ENCODE measurements at regions not wholly inside any gene's neighbourhood (a gene's known extent, or its start where the extent isn't known, plus 50 kb on each side); places are given as distances from the start of the nearest gene placed in this dataset.

- TF ChIP-seq, protein P1, sequence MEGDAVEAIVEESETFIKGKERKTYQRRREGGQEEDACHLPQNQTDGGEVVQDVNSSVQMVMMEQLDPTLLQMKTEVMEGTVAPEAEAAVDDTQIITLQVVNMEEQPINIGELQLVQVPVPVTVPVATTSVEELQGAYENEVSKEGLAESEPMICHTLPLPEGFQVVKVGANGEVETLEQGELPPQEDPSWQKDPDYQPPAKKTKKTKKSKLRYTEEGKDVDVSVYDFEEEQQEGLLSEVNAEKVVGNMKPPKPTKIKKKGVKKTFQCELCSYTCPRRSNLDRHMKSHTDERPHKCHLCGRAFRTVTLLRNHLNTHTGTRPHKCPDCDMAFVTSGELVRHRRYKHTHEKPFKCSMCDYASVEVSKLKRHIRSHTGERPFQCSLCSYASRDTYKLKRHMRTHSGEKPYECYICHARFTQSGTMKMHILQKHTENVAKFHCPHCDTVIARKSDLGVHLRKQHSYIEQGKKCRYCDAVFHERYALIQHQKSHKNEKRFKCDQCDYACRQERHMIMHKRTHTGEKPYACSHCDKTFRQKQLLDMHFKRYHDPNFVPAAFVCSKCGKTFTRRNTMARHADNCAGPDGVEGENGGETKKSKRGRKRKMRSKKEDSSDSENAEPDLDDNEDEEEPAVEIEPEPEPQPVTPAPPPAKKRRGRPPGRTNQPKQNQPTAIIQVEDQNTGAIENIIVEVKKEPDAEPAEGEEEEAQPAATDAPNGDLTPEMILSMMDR (conservative IDR thresholded peaks at IDR 0.05; ENCODE audit: low read depth, low read length): peak; percentile 49
- DNase-seq (ENCODE audit: low read depth): no peak
- H3K4me3 ChIP-seq (ENCODE audit: low read length): no peak overlapping the region
Measured at GRCh38 chr4:100935090-100935489, 412.2 kb downstream of the PPP3CA start.

DNA sequence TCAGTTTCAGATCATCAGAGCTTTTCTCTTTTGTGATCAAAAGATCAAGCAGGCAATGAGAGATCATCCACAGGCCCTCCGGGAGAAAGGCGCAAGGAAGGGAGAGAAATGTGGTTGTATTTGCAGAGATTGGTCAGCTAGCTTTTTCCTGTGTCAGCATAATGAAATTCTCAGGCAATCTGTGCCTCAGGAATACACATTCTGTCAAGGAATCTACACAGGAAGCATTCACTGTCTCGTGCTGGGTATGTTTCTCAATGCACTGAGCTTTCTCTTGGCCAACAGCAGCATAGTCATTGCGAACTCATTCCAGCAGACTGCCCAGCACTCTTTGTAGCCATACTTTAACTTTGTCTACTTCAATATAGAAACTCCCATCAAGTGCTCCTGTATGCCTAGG lies 413.7 kb downstream of the PPP3CA start:
- no peak overlapping the region for H3K4me3 ChIP-seq (ENCODE audit: low read length)
- TF ChIP-seq, protein P1 (conservative IDR thresholded peaks at IDR 0.05; ENCODE audit: low read depth, low read length): no peak
- no peak for DNase-seq (ENCODE audit: low read depth)

DNA sequence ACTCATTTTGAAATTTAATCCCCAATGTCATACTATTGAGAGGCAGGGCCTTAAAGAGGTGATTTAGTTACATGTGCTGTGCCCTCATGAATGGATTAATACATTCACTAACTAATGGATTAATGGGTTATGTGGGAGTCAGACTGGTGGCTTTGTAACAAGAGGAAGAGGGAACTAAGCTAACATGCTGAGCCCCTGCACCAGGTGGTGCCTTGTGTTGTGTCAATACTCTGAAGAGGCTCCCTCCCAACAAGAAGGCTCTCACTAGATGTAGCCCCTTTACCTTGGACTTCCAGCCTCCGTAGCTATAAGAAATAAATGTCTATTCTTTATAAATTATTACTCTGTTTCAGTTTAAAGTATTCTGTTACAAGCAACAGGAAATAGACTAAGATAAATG lies 411.9 kb upstream of the EMCN start:
- TF ChIP-seq, protein P1 (conservative IDR thresholded peaks at IDR 0.05; ENCODE audit: low read depth, low read length): no peak
- no peak for DNase-seq (ENCODE audit: low read depth)
- H3K4me3 ChIP-seq (ENCODE audit: low read length): no peak overlapping the region

DNA sequence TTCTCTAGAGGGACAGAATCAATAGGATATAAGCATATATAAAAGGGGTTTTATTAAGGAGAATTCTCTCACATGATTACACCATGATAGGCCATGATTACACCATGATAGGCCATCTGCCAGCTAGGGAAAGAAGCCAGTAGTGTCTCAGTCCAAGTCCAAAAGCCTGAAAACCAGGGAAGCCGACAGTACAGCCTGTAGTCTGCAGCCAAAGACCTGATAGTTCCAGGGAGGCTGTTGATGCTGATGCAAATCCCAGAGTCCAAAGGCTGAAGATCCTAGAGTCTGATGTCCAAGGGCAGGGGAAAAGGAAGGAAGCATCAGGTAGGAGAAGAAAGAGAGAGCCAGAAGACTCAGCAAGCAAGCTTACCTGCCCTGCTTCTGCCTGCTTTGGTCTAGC lies 411.3 kb upstream of the EMCN start:
- H3K4me3 ChIP-seq (ENCODE audit: low read length): no peak overlapping the region
- DNase-seq (ENCODE audit: low read depth): no peak
- TF ChIP-seq, protein P1 (conservative IDR thresholded peaks at IDR 0.05; ENCODE audit: low read depth, low read length): no peak

GRCh38 chr4:100926039-100926717 lies 408.4 kb upstream of the EMCN start:
- TF ChIP-seq, protein P1 (conservative IDR thresholded peaks at IDR 0.05; ENCODE audit: low read depth, low read length): no peak
- no peak overlapping the region for H3K4me3 ChIP-seq (ENCODE audit: low read length)
- no peak for DNase-seq (ENCODE audit: low read depth)

DNA sequence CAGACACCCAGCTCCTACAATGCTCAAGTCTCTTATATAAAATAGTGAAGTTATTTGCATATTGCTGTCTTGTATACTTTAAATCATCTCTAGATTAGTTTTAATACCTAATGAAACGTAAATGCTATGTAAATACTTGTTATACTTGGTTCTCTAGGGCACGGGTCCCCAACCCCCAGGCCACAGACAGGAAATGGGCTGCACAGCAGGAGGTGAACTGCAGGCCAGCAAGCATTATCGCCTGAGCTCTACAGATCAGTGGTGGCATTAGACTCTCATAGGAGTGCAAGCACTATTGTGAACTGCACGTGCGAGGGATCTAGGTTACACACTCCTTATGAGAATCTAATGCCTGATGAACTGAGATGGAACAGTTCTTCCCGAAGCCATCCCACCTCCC lies 395.9 kb upstream of the EMCN start:
- no peak overlapping the region for H3K4me3 ChIP-seq (ENCODE audit: low read length)
- DNase-seq (ENCODE audit: low read depth): no peak
- TF ChIP-seq, protein P1 (conservative IDR thresholded peaks at IDR 0.05; ENCODE audit: low read depth, low read length): no peak

- TF ChIP-seq, protein P1 (conservative IDR thresholded peaks at IDR 0.05; ENCODE audit: low read depth, low read length): no peak
- no peak overlapping the region for H3K4me3 ChIP-seq (ENCODE audit: low read length)
- DNase-seq (ENCODE audit: low read depth): no peak
Measured at GRCh38 chr4:100908540-100908939, 390.7 kb upstream of the EMCN start.

Measured in retinal pigment epithelial cell (primary cell).